Type B pancreatic cell (in vitro differentiated cells): ENCODE measurements at regions not wholly inside any gene's neighbourhood (a gene's known extent, or its start where the extent isn't known, plus 50 kb on each side); places are given as distances from the start of the nearest gene placed in this dataset.

Experiments used
- DNase-seq: peaks from one replicate; pipeline ENCODE4 v3.0.0; 2021; ENCODE audit warnings: mixed read lengths; ENCODE audit not compliant: unreplicated experiment; ENCODE audit errors: extremely low spot score
- H3K27ac Mint-ChIP-seq: 2 replicates; pipeline ENCODE4 v1.8.0; 2021; ENCODE audit warnings: mild to moderate bottlenecking, mixed read lengths
- H3K27me3 Mint-ChIP-seq: 2 replicates; pipeline ENCODE4 v1.8.0; 2021; ENCODE audit warnings: mixed read lengths
- H3K36me3 Mint-ChIP-seq: 2 replicates; pipeline ENCODE4 v1.8.0; 2021; ENCODE audit warnings: mixed read lengths
- H3K4me1 Mint-ChIP-seq: one replicate; pipeline ENCODE4 v1.8.0; 2021; ENCODE audit warnings: mixed read lengths; ENCODE audit not compliant: unreplicated experiment
- H3K4me3 Mint-ChIP-seq: 2 replicates; pipeline ENCODE4 v1.8.0; 2021; ENCODE audit warnings: mild to moderate bottlenecking, mixed read lengths
- H3K9me3 Mint-ChIP-seq: 2 replicates; pipeline ENCODE4 v1.8.0; 2021; ENCODE audit warnings: mixed read lengths
- CTCF ChIP-seq: fragments of 200-600 bp; sonication (generic); conservative IDR thresholded peaks from 2 replicates; pipeline ENCODE4 v1.5.0; 2021; ENCODE audit warnings: antibody characterized with exemption, mild to moderate bottlenecking

GRCh38 chr17:79484600-79485418 is 126.0 kb downstream of the RBFOX3 start:
- TF ChIP-seq CTCF: no peak
- H3K27me3 Mint-ChIP-seq: peaks cover 54% of the 10 kb centered on the region
- DNase-seq: no peak
- H3K4me3 Mint-ChIP-seq: no peak overlapping the region
- no peak overlapping the region for H3K27ac Mint-ChIP-seq
- no peaks in the 10 kb centered on the region for H3K36me3 Mint-ChIP-seq
- no peaks in the 10 kb centered on the region for H3K9me3 Mint-ChIP-seq
- H3K4me1 Mint-ChIP-seq: peaks cover 13% of the 10 kb centered on the region

- Mint-ChIP-seq H3K27me3 (peaks cover 52% of the 10 kb centered on the region), H3K4me3 (no peak overlapping the region), H3K9me3 (no peaks in the 10 kb centered on the region), H3K36me3 (no peaks in the 10 kb centered on the region), H3K4me1 (peaks cover 10% of the 10 kb centered on the region), H3K27ac (no peak overlapping the region)
- no peak for TF ChIP-seq CTCF
- no peak for DNase-seq
These were observed 127.0 kb downstream of the RBFOX3 start for GRCh38 chr17:79483842-79484241.

GRCh38 chr17:79482727-79483521 is 127.9 kb downstream of the RBFOX3 start:
- Mint-ChIP-seq H3K4me3 (no peak overlapping the region), H3K27ac (peak overlapping the region; percentile 54), H3K4me1 (peaks cover 16% of the 10 kb centered on the region), H3K27me3 (peaks cover 59% of the 10 kb centered on the region), H3K36me3 (no peaks in the 10 kb centered on the region), H3K9me3 (no peaks in the 10 kb centered on the region)
- TF ChIP-seq CTCF: no peak
- no peak for DNase-seq

DNA sequence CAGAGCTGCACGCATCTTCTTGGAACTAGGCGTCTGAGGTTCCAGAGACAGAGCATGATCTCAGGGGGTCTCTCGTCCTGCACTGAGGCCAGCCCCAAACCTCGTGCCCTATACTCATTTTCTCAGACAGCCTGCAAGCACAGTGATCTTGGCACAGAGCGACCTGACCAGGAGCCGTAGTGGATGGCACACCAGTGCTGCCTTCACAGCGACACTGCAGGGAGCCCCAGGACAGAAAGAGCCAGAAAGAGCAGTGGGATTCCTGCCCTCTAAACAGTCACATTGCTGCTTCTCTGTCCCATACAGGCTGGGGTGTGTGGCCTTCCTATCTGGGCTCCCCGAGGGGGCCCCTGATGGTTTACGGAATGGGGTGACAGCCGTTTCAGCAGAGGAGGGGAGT is 131.0 kb downstream of the RBFOX3 start:
- no peak for DNase-seq
- no peaks in the 10 kb centered on the region for H3K36me3 Mint-ChIP-seq
- peaks cover 61% of the 10 kb centered on the region for H3K27me3 Mint-ChIP-seq
- peaks cover 33% of the 10 kb centered on the region for H3K4me1 Mint-ChIP-seq
- H3K27ac Mint-ChIP-seq: no peak overlapping the region
- peaks cover 4% of the 10 kb centered on the region for H3K9me3 Mint-ChIP-seq
- TF ChIP-seq CTCF: no peak
- H3K4me3 Mint-ChIP-seq: no peak overlapping the region

- Mint-ChIP-seq H3K27me3 (peaks cover 64% of the 10 kb centered on the region), H3K36me3 (no peaks in the 10 kb centered on the region), H3K4me3 (no peak overlapping the region), H3K9me3 (peaks cover 4% of the 10 kb centered on the region), H3K4me1 (peaks cover 42% of the 10 kb centered on the region), H3K27ac (no peak overlapping the region)
- no peak for DNase-seq
- TF ChIP-seq CTCF: no peak
These were observed 132.0 kb downstream of the RBFOX3 start for GRCh38 chr17:79478841-79479240.
